HepG2 (cell line): ENCODE measurements at regions not wholly inside any gene's neighbourhood (a gene's known extent, or its start where the extent isn't known, plus 50 kb on each side); places are given as distances from the start of the nearest gene placed in this dataset.

Source experiments
- ZBTB20 ChIP-seq: sonication (generic); formaldehyde crosslinking; IDR thresholded peaks from 2 replicates; pipeline ENCODE4 v1.8.1; 2023; ENCODE audit warnings: missing genetic modification reagents, low read depth, mild to moderate bottlenecking, borderline replicate concordance
- ZNF646 ChIP-seq: sonication (generic); formaldehyde crosslinking; IDR thresholded peaks from 2 replicates; pipeline ENCODE4 v1.9.0; 2021; ENCODE audit warnings: mild to moderate bottlenecking, missing genetic modification reagents

GRCh38 chr5:28855626-28856025 is 1817.2 kb upstream of the CDH9 start:
- TF ChIP-seq ZBTB20 (CRISPR knock-in tag) (no peak), ZNF646 (CRISPR knock-in tag) (no peak)
